ENCODE measurements at regions not wholly inside any gene's neighbourhood (a gene's known extent, or its start where the extent isn't known, plus 50 kb on each side); places are given as distances from the start of the nearest gene placed in this dataset.
A peak's percentile ranks its signal among the peaks of the same experiment; 100 is the strongest.

DNA sequence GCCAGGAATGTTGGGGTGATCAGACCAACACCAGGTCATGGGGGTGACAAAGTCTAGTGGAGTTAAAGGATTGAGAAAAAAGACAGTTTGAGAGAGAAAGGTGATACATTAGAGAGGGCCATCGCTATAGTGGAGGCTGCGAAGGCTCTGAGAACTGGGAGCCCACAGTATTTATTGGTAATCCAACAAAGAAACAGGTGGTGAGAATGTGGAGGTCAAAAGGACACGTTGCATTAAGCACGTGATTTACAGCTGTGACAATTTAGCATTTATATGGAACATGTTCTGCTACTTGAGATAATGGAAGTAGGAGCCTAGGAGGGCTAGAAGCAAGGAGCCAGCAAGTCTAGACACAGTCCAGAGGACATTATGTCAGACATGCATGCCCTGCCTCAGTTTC, 2086.5 kb upstream of the C9orf72 start:
- DNase-seq (ENCODE audit: low spot score) (no peak), ATAC-seq (no peak)
- no peak overlapping the region for H3K27ac Mint-ChIP-seq
- no peak overlapping the region for H3K4me3 Mint-ChIP-seq
- H3K9me3 Mint-ChIP-seq, result peaks cover 11% of the 10 kb centered on the region
- no peaks in the 10 kb centered on the region for H3K4me1 Mint-ChIP-seq (ENCODE audit: low read depth in 2 of 2)
- no peaks in the 10 kb centered on the region for H3K27me3 Mint-ChIP-seq
- peaks cover 13% of the 10 kb centered on the region for H3K36me3 Mint-ChIP-seq

GRCh38 chr9:29668732-29669131, 2095.5 kb upstream of the C9orf72 start:
- Mint-ChIP-seq H3K4me3 (no peak overlapping the region), H3K4me1 (ENCODE audit: low read depth in 2 of 2) (no peaks in the 10 kb centered on the region), H3K36me3 (no peaks in the 10 kb centered on the region), H3K27me3 (no peaks in the 10 kb centered on the region), H3K27ac (no peak overlapping the region), H3K9me3 (peaks cover 4% of the 10 kb centered on the region)
- DNase-seq (ENCODE audit: low spot score) (no peak), ATAC-seq (no peak)

DNA sequence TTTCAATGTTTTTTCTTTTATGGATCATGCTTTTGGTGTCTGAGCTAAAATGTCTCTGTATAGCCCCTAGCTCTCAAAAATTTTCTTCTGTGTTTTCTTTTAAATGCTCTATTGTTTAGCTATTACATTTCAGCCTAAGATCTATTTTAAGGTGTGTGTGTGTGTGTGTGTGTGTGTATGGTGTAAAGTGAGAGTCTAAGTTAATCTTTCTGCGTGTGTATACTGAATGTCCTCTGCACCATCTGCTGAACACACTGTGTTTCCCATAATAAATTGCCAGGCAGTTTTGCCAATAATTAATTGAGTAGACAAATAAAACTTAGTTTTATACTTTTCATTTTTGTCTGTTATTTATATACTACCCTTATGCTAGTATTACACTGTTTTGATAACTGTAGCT, 2096.3 kb upstream of the C9orf72 start:
- DNase-seq (ENCODE audit: low spot score) (no peak), ATAC-seq (no peak)
- H3K27me3 Mint-ChIP-seq, result no peaks in the 10 kb centered on the region
- peaks cover 5% of the 10 kb centered on the region for H3K9me3 Mint-ChIP-seq
- no peak overlapping the region for H3K27ac Mint-ChIP-seq
- H3K4me3 Mint-ChIP-seq, result no peak overlapping the region
- H3K4me1 Mint-ChIP-seq (ENCODE audit: low read depth in 2 of 2), result no peaks in the 10 kb centered on the region
- no peaks in the 10 kb centered on the region for H3K36me3 Mint-ChIP-seq

GRCh38 chr9:29685531-29685930, 2112.2 kb upstream of the C9orf72 start:
- Mint-ChIP-seq H3K4me1 (ENCODE audit: low read depth in 2 of 2) (no peaks in the 10 kb centered on the region), H3K27ac (no peak overlapping the region), H3K4me3 (no peak overlapping the region), H3K27me3 (no peaks in the 10 kb centered on the region), H3K36me3 (peaks cover 10% of the 10 kb centered on the region), H3K9me3 (peaks cover 13% of the 10 kb centered on the region)
- DNase-seq (ENCODE audit: low spot score) (no peak), ATAC-seq (no peak)

DNA sequence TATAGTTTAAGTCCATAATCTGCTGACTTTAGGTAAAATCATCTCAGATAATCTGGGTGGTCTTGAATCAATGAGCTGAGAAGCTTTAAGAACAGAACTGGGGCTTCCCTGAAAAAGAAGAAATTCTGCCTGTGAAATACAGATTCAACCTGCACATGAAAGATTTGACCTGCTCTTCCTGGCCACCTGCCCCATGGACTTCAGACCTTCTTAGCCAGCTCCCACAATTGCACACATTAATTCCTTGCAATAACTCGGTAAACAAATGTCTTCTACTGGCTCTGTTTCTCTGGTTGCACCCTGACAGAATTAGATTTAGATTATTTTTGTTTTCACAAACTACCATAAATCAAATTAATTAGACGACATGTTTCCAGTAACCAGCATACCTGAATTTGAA, 2117.9 kb upstream of the C9orf72 start:
- DNase-seq (ENCODE audit: low spot score) (no peak), ATAC-seq (no peak)
- Mint-ChIP-seq H3K4me3 (no peak overlapping the region), H3K9me3 (peaks cover 15% of the 10 kb centered on the region), H3K4me1 (ENCODE audit: low read depth in 2 of 2) (no peaks in the 10 kb centered on the region), H3K27me3 (no peaks in the 10 kb centered on the region), H3K36me3 (peaks cover 8% of the 10 kb centered on the region), H3K27ac (no peak overlapping the region)

- Mint-ChIP-seq H3K36me3 (peaks cover 8% of the 10 kb centered on the region), H3K27me3 (no peaks in the 10 kb centered on the region), H3K27ac (no peak overlapping the region), H3K4me1 (ENCODE audit: low read depth in 2 of 2) (no peaks in the 10 kb centered on the region), H3K9me3 (peaks cover 14% of the 10 kb centered on the region), H3K4me3 (no peak overlapping the region)
- DNase-seq (ENCODE audit: low spot score) (no peak), ATAC-seq (peak; percentile 62 to 74)
Measured at GRCh38 chr9:29691758-29692407, 2118.6 kb upstream of the C9orf72 start.

DNA sequence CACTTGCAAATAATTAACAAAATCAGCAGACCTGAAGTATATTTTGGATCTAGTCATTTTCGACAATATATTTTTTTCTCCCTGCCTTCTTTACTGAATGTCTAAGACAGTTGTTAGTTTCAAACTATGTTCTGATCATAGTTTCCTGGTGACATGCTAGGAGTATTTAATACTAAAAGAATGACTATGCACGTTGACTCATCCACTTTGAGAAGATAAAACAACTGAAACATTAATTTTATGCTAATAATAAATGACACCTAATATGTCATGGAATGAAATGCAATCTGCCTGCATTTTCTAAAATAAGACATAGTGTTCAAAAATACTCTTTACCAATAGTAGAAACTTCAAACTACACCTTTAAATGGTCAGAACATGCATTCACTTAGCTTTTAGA, 2123.7 kb upstream of the C9orf72 start:
- Mint-ChIP-seq H3K4me1 (ENCODE audit: low read depth in 2 of 2) (no peaks in the 10 kb centered on the region), H3K27me3 (no peaks in the 10 kb centered on the region), H3K9me3 (peaks cover 20% of the 10 kb centered on the region), H3K27ac (no peak overlapping the region), H3K4me3 (no peak overlapping the region), H3K36me3 (peaks cover 4% of the 10 kb centered on the region)
- no peak for DNase-seq (ENCODE audit: low spot score)
- ATAC-seq, result no peak

DNA sequence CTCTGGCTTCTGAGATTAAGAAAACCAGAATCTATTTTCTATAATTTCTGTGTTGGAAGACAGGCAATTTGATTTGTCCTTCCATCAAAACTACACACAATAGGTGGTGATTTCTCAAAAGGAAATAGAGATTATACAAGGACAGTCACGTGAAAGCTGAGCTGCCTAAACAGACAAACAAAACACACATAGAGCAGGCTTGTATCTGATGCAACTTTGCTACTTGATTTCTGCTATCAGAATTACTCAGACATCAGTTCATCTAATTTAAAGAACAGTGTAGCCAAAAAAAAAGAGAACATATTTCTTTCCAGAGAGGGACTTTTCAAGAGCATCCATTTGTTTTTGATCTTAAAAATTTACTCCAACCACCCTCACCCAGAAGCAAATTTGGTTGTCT, 2128.3 kb upstream of the C9orf72 start:
- H3K27ac Mint-ChIP-seq, result no peak overlapping the region
- no peak for ATAC-seq
- peaks cover 13% of the 10 kb centered on the region for H3K9me3 Mint-ChIP-seq
- no peaks in the 10 kb centered on the region for H3K4me1 Mint-ChIP-seq (ENCODE audit: low read depth in 2 of 2)
- H3K4me3 Mint-ChIP-seq, result no peak overlapping the region
- DNase-seq (ENCODE audit: low spot score), result no peak
- H3K36me3 Mint-ChIP-seq, result no peaks in the 10 kb centered on the region
- no peaks in the 10 kb centered on the region for H3K27me3 Mint-ChIP-seq

GRCh38 chr9:29701971-29702370, 2128.7 kb upstream of the C9orf72 start:
- no peaks in the 10 kb centered on the region for H3K4me1 Mint-ChIP-seq (ENCODE audit: low read depth in 2 of 2)
- no peaks in the 10 kb centered on the region for H3K27me3 Mint-ChIP-seq
- H3K36me3 Mint-ChIP-seq, result no peaks in the 10 kb centered on the region
- H3K9me3 Mint-ChIP-seq, result peaks cover 13% of the 10 kb centered on the region
- H3K4me3 Mint-ChIP-seq, result no peak overlapping the region
- no peak overlapping the region for H3K27ac Mint-ChIP-seq
- DNase-seq (ENCODE audit: low spot score) (no peak), ATAC-seq (no peak)

DNA sequence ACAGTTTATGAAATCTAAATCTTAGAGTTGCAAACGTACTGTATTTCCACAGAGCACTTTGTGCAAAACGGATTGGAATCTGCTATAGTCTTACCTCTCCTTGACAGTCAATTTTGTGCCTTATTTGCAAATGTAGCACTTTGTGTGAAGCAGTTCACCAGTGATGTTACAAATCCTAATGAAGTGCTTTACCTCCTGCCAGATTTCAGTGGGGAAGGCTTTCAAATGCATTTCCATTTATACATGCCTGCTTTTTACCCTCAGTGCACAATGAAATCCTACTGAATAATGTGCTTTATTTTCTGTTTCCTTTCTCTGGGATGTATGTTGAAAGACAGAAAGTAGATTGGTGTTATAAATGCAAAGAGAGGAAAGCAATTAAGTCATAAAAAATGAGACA, 2141.6 kb upstream of the C9orf72 start:
- Mint-ChIP-seq H3K4me1 (ENCODE audit: low read depth in 2 of 2) (no peaks in the 10 kb centered on the region), H3K27ac (no peak overlapping the region), H3K4me3 (no peak overlapping the region), H3K27me3 (no peaks in the 10 kb centered on the region), H3K9me3 (peaks cover 4% of the 10 kb centered on the region), H3K36me3 (no peaks in the 10 kb centered on the region)
- no peak for DNase-seq (ENCODE audit: low spot score)
- ATAC-seq, result no peak

- no peaks in the 10 kb centered on the region for H3K36me3 Mint-ChIP-seq
- no peak overlapping the region for H3K27ac Mint-ChIP-seq
- H3K4me3 Mint-ChIP-seq, result no peak overlapping the region
- no peak for DNase-seq (ENCODE audit: low spot score)
- H3K27me3 Mint-ChIP-seq, result no peaks in the 10 kb centered on the region
- no peak for ATAC-seq
- peaks cover 4% of the 10 kb centered on the region for H3K9me3 Mint-ChIP-seq
- H3K4me1 Mint-ChIP-seq (ENCODE audit: low read depth in 2 of 2), result no peaks in the 10 kb centered on the region
Measured at GRCh38 chr9:29717631-29718030, 2144.3 kb upstream of the C9orf72 start.

DNA sequence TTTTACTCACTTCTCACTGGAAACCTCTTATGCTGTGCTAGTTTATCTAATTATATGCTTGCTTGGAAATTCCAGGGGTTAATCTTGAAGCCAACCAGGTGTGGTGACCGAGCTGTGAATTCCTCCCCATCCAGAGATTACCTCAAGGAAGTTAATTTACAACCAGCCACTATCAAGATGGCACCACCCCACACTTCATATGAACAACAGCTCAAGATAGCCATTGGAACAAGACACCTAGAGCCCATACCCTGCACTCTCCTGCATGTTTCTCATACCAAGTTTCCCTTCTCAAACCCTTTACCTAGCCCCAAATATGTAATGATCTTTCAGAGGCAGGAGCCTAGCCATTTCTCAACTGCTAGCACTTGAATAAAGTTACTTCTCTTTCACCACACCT, 2156.9 kb upstream of the C9orf72 start:
- Mint-ChIP-seq H3K4me1 (ENCODE audit: low read depth in 2 of 2) (peaks cover 0 to 3% of the 10 kb centered on the region in 2 donors), H3K4me3 (no peak overlapping the region), H3K9me3 (peaks cover 24% of the 10 kb centered on the region), H3K27me3 (no peaks in the 10 kb centered on the region), H3K27ac (no peak overlapping the region), H3K36me3 (peaks cover 10% of the 10 kb centered on the region)
- no peak for DNase-seq (ENCODE audit: low spot score)
- no peak for ATAC-seq

GRCh38 chr9:29740518-29740917, 2167.2 kb upstream of the C9orf72 start:
- Mint-ChIP-seq H3K4me1 (ENCODE audit: low read depth in 2 of 2) (peaks cover 6 to 8% of the 10 kb centered on the region in 2 donors), H3K4me3 (peak overlapping the region; percentile 17), H3K9me3 (peaks cover 15% of the 10 kb centered on the region), H3K36me3 (no peaks in the 10 kb centered on the region), H3K27ac (peak overlapping the region in 1 of 2 donors; percentile 69), H3K27me3 (no peaks in the 10 kb centered on the region)
- peak; percentile 27 to 55 for ATAC-seq
- no peak for DNase-seq (ENCODE audit: low spot score)

- Mint-ChIP-seq H3K27ac (peak overlapping the region in 1 of 2 donors; percentile 69), H3K4me1 (ENCODE audit: low read depth in 2 of 2) (peaks cover 6 to 8% of the 10 kb centered on the region in 2 donors), H3K4me3 (no peak overlapping the region), H3K9me3 (peaks cover 15% of the 10 kb centered on the region), H3K27me3 (no peaks in the 10 kb centered on the region), H3K36me3 (no peaks in the 10 kb centered on the region)
- ATAC-seq (no peak), DNase-seq (ENCODE audit: low spot score) (no peak)
Measured at GRCh38 chr9:29741169-29741568, 2167.9 kb upstream of the C9orf72 start.

- Mint-ChIP-seq H3K4me3 (no peak overlapping the region), H3K9me3 (peaks cover 7% of the 10 kb centered on the region), H3K36me3 (peaks cover 4% of the 10 kb centered on the region), H3K27ac (no peak overlapping the region), H3K4me1 (ENCODE audit: low read depth in 2 of 2) (no peaks in the 10 kb centered on the region), H3K27me3 (no peaks in the 10 kb centered on the region)
- ATAC-seq (no peak), DNase-seq (ENCODE audit: low spot score) (no peak)
Measured at GRCh38 chr9:29750062-29750461, 2176.8 kb upstream of the C9orf72 start.

Data from natural killer cell treated with Interleukin-12 subunit alpha and Interleukin-12 subunit beta and Interleukin-15 and Interleukin-18, amount 100 ng/mL, for 72 hours (primary cell).